Upper lobe of left lung (tissue), 6 donors: ENCODE measurements at regions not wholly inside any gene's neighbourhood (a gene's known extent, or its start where the extent isn't known, plus 50 kb on each side); places are given as distances from the start of the nearest gene placed in this dataset.

ENCODE experiments used
- ATAC-seq, 2 donors: fragments of 200-7000 bp; cut with Tn5 transposase; one replicate each; pipeline ENCODE4 v1.9.1; 2022; ENCODE audit warnings: mild to moderate bottlenecking in 2 of 2, moderate library complexity in 2 of 2; ENCODE audit not compliant: low FRiP score in 2 of 2
- DNase-seq, 2 donors: peaks; one replicate each; pipeline ENCODE4 v3.0.0-alpha.2; 2019 to 2020
- H3K27ac ChIP-seq, 4 donors: fragments of 200-600 bp; sonication (generic); one replicate each; pipeline ENCODE4 v1.5.1; 2016 to 2019
- H3K27me3 ChIP-seq, 4 donors: fragments of 200-600 bp; sonication (generic); one replicate each; pipeline ENCODE4 v1.5.1; 2017 to 2019
- H3K36me3 ChIP-seq, 4 donors: fragments of 200-600 bp; sonication (generic); one replicate each; pipeline ENCODE4 v1.5.1; 2016 to 2019
- H3K4me1 ChIP-seq, 4 donors: fragments of 200-600 bp; sonication (generic); one replicate each; pipeline ENCODE4 v1.5.1; 2018 to 2019
- H3K4me3 ChIP-seq, 4 donors: fragments of 200-600 bp; sonication (generic); one replicate each; pipeline ENCODE4 v1.5.1; 2017 to 2019; ENCODE audit warnings: mild to moderate bottlenecking in 2 of 4, moderate library complexity in 1 of 4
- H3K9me3 ChIP-seq, 4 donors: fragments of 200-600 bp; sonication (generic); one replicate each; pipeline ENCODE4 v1.5.1; 2018 to 2019
- CTCF ChIP-seq, 6 experiments: fragments of 450-650 bp in 4 of 6; fragments of 200-600 bp in 2 of 6; sonication (generic) in 2 of 6; IDR thresholded peaks; one replicate each; pipeline ENCODE4 v1.5.1; 2016 to 2019; ENCODE audit warnings: antibody characterized with exemption in 6 of 6
- EP300 ChIP-seq, 4 donors: sonication (generic); formaldehyde crosslinking; IDR thresholded peaks; one replicate each; pipeline ENCODE4 v1.5.1; 2017; ENCODE audit warnings: antibody characterized with exemption in 4 of 4, control low read depth in 2 of 4
- POLR2A ChIP-seq, 4 donors: fragments of 450-650 bp; IDR thresholded peaks; one replicate each; pipeline ENCODE4 v1.5.1; 2016 to 2017; ENCODE audit warnings: antibody characterized with exemption in 4 of 4, mild to moderate bottlenecking in 2 of 4
- POLR2AphosphoS5 ChIP-seq, 2 donors: sonication (generic); formaldehyde crosslinking; IDR thresholded peaks; one replicate each; pipeline ENCODE4 v1.5.1; 2017; ENCODE audit warnings: antibody characterized with exemption in 2 of 2
- WGBS, 2 donors: methylation state at CpG; one replicate each; pipeline ENCODE4 v1.1.5; 2017 to 2018; 5-methylcytosine and 5-hydroxymethylcytosine counted together
- donor health status: DM: no; HTN: no; CAD: no; lungs with moderate emphysema.
- donor health status: DM: no; HTN: yes; CAD: no; lungs with severe emphysema.

- TF ChIP-seq EP300 (IDR thresholded peaks at IDR 0.05) (no peak), POLR2A (IDR thresholded peaks at IDR 0.05) (no peak), CTCF (IDR thresholded peaks at IDR 0.05) (no peak), POLR2AphosphoS5 (IDR thresholded peaks at IDR 0.05) (no peak)
- H3K36me3 ChIP-seq = no peaks in the 10 kb centered on the region
- peaks cover 13 to 24% (median 20%) of the 10 kb centered on the region in 4 donors for H3K4me1 ChIP-seq
- no peak overlapping the region for H3K4me3 ChIP-seq
- H3K27ac ChIP-seq = no peak overlapping the region
- no peaks in the 10 kb centered on the region for H3K27me3 ChIP-seq
- no peaks in the 10 kb centered on the region for H3K9me3 ChIP-seq
- ATAC-seq = no peak
- no peak for DNase-seq
- 92 to 94% methylated on average over 8 of the region's 8 CpGs for WGBS, 2 donors
Observed at GRCh38 chr2:111657351-111657975, 226.5 kb downstream of the ANAPC1 start.

- TF ChIP-seq POLR2A (IDR thresholded peaks at IDR 0.05) = peak in 1 of 4 donors; percentile 42
- peak in 1 of 4 donors; percentile 96 for TF ChIP-seq EP300 (IDR thresholded peaks at IDR 0.05)
- peak; percentile 61 to 69 for TF ChIP-seq POLR2AphosphoS5 (IDR thresholded peaks at IDR 0.05)
- TF ChIP-seq CTCF (IDR thresholded peaks at IDR 0.05) = no peak
- H3K36me3 ChIP-seq = no peaks in the 10 kb centered on the region
- H3K27me3 ChIP-seq = no peaks in the 10 kb centered on the region
- ATAC-seq = peak; percentile 89 to 91
- no peaks in the 10 kb centered on the region for H3K9me3 ChIP-seq
- H3K4me1 ChIP-seq = peaks cover 18 to 29% (median 20%) of the 10 kb centered on the region in 4 donors
- H3K27ac ChIP-seq = peak overlapping the region; percentile 77 to 86 (median 82)
- DNase-seq = peak; percentile 75 to 93
- H3K4me3 ChIP-seq = no peak overlapping the region
- 51 to 62% methylated on average over 9 to 13 of the region's 13 CpGs for WGBS, 2 donors
Observed at GRCh38 chr2:111659361-111660333, 224.3 kb downstream of the ANAPC1 start.

- DNase-seq (no peak), ATAC-seq (no peak)
- TF ChIP-seq POLR2A (IDR thresholded peaks at IDR 0.05) (no peak), POLR2AphosphoS5 (IDR thresholded peaks at IDR 0.05) (no peak), EP300 (IDR thresholded peaks at IDR 0.05) (no peak), CTCF (IDR thresholded peaks at IDR 0.05) (no peak)
- H3K4me1 ChIP-seq = peaks cover 18 to 29% (median 20%) of the 10 kb centered on the region in 4 donors
- peak overlapping the region; percentile 77 to 86 (median 82) for H3K27ac ChIP-seq
- no peaks in the 10 kb centered on the region for H3K27me3 ChIP-seq
- no peaks in the 10 kb centered on the region for H3K36me3 ChIP-seq
- WGBS, 2 donors = 94 to 95% methylated on average over 5 of the region's 5 CpGs
- H3K9me3 ChIP-seq = no peaks in the 10 kb centered on the region
- H3K4me3 ChIP-seq = no peak overlapping the region
Observed at GRCh38 chr2:111660811-111661210, 223.2 kb downstream of the ANAPC1 start.

GRCh38 chr2:111661286-111661940 is 222.6 kb downstream of the ANAPC1 start:
- 92 to 94% methylated on average over 7 of the region's 7 CpGs for WGBS, 2 donors
- H3K4me3 ChIP-seq = no peak overlapping the region
- DNase-seq = no peak
- no peak for TF ChIP-seq CTCF (IDR thresholded peaks at IDR 0.05)
- no peak for TF ChIP-seq POLR2AphosphoS5 (IDR thresholded peaks at IDR 0.05)
- TF ChIP-seq EP300 (IDR thresholded peaks at IDR 0.05) = no peak
- no peak for TF ChIP-seq POLR2A (IDR thresholded peaks at IDR 0.05)
- ATAC-seq = no peak
- H3K9me3 ChIP-seq = no peaks in the 10 kb centered on the region
- H3K4me1 ChIP-seq = peaks cover 18 to 29% (median 20%) of the 10 kb centered on the region in 4 donors
- H3K27ac ChIP-seq = no peak overlapping the region
- no peaks in the 10 kb centered on the region for H3K27me3 ChIP-seq
- H3K36me3 ChIP-seq = no peaks in the 10 kb centered on the region
